Gastrocnemius medialis (tissue), 4 donors: ENCODE measurements at regions not wholly inside any gene's neighbourhood (a gene's known extent, or its start where the extent isn't known, plus 50 kb on each side); places are given as distances from the start of the nearest gene placed in this dataset.

Experiments used
- POLR2A ChIP-seq, 2 donors: fragments of 450-650 bp; IDR thresholded peaks; one replicate each; pipeline ENCODE4 v1.6.1; 2017; ENCODE audit warnings: antibody characterized with exemption in 2 of 2, mild to moderate bottlenecking in 2 of 2, moderate library complexity in 2 of 2
- TF ChIP-seq, protein P1 (sequence below), 5 experiments: fragments of 450-650 bp in 3 of 5; fragments of 200-600 bp in 2 of 5; sonication (generic) in 2 of 5; IDR thresholded peaks in 4 of 5; conservative IDR thresholded peaks in 1 of 5; 1 replicate in 4 of 5; 2 replicates in 1 of 5; pipeline ENCODE4 v1.5.1; 2016 to 2019; ENCODE audit warnings: antibody characterized with exemption in 5 of 5, mild to moderate bottlenecking in 3 of 5, moderate library complexity in 3 of 5

DNA sequence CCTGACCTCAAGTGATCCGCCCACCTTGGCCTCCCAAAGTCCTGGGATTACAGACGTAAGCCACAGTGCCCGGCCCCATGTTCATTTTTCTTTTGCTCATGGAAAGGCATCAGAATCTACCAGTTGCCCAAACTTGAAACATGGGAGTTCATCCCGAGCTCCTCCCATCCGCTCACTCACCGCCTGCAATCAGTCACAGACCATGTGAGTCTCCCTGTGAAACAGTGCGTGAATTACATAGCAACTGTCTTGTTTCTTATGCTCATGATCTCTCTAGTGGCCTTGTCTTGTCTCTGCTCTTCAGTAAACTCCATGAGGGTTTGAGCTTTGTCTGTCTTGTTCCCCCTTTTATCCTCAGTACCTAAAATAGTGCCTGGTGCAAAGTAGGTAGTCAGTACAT lies 52.1 kb upstream of the TNRC6A start:
- TF ChIP-seq, protein P1, sequence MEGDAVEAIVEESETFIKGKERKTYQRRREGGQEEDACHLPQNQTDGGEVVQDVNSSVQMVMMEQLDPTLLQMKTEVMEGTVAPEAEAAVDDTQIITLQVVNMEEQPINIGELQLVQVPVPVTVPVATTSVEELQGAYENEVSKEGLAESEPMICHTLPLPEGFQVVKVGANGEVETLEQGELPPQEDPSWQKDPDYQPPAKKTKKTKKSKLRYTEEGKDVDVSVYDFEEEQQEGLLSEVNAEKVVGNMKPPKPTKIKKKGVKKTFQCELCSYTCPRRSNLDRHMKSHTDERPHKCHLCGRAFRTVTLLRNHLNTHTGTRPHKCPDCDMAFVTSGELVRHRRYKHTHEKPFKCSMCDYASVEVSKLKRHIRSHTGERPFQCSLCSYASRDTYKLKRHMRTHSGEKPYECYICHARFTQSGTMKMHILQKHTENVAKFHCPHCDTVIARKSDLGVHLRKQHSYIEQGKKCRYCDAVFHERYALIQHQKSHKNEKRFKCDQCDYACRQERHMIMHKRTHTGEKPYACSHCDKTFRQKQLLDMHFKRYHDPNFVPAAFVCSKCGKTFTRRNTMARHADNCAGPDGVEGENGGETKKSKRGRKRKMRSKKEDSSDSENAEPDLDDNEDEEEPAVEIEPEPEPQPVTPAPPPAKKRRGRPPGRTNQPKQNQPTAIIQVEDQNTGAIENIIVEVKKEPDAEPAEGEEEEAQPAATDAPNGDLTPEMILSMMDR (IDR thresholded peaks at IDR 0.05 in 4 of 5, conservative IDR thresholded peaks at IDR 0.05 in 1 of 5), result no peak
- no peak for TF ChIP-seq POLR2A (IDR thresholded peaks at IDR 0.05)
